T-helper 2 cell treated with Interferon-gamma antibody and Interleukin-4, amounts not matched to agents 5 μg/mL and 100 μg/mL, for 36 hours (primary cell): ENCODE measurements at regions not wholly inside any gene's neighbourhood (a gene's known extent, or its start where the extent isn't known, plus 50 kb on each side); places are given as distances from the start of the nearest gene placed in this dataset.

Experiments used
- DNase-seq: peaks from one replicate; pipeline ENCODE4 v3.0.0; 2021; ENCODE audit warnings: low spot score
- H3K27ac Mint-ChIP-seq: one replicate; pipeline ENCODE4 v1.8.0; 2021; ENCODE audit warnings: mild to moderate bottlenecking, mixed read lengths
- H3K27me3 Mint-ChIP-seq: one replicate; pipeline ENCODE4 v1.8.0; 2021; ENCODE audit warnings: low read depth, mixed read lengths
- H3K36me3 Mint-ChIP-seq: one replicate; pipeline ENCODE4 v1.8.0; 2021; ENCODE audit warnings: low read depth, mixed read lengths
- H3K4me1 Mint-ChIP-seq: one replicate; pipeline ENCODE4 v1.8.0; 2021; ENCODE audit warnings: low read depth, mixed read lengths
- H3K4me3 Mint-ChIP-seq: one replicate; pipeline ENCODE4 v1.8.0; 2022; ENCODE audit warnings: mild to moderate bottlenecking, moderate library complexity, mixed read lengths
- H3K9me3 Mint-ChIP-seq: one replicate; pipeline ENCODE4 v1.8.0; 2021; ENCODE audit warnings: mixed read lengths

DNA sequence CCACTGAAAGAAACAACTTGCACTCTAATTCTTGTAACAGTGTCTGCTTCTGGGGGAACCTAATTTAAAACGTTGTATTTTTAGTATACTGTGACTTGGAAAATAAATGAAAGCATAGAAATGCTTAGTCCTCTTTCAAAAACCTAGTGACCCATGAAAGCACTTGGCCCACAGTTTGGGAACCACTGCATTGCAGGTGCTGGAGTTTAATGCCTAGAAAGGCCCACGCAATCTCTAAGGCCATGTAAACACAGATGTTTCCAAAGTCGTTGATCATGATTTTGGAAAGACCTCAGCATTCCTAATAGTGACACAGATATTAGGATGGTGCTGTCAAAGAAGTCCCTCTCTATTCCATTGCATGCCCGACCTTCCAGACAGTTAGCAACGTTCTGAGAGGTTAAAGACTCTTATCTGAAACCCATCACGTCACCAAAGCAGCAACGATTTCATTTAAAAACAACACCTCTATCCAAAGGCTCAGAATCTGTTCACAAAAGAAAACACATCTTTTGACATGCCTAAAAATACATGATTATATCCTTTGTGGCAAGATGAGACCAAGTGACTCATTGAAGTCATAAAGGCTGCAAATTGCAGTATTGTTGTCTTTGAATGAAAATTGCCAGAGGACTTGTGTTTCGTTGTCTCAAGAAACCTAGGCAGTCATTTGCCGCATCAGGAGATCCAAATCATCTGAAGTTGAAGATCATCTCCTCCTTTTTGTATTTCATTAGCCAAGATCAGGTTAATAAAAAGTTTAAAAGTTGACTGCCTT is 328.0 kb upstream of the ZNF507 start:
- no peaks in the 10 kb centered on the region for H3K27me3 Mint-ChIP-seq
- no peak overlapping the region for H3K4me3 Mint-ChIP-seq
- H3K9me3 Mint-ChIP-seq = no peaks in the 10 kb centered on the region
- DNase-seq = no peak
- no peaks in the 10 kb centered on the region for H3K4me1 Mint-ChIP-seq
- no peaks in the 10 kb centered on the region for H3K36me3 Mint-ChIP-seq
- no peak overlapping the region for H3K27ac Mint-ChIP-seq

GRCh38 chr19:32018014-32018413 is 327.4 kb upstream of the ZNF507 start:
- Mint-ChIP-seq H3K9me3 (peaks cover 2% of the 10 kb centered on the region), H3K27ac (no peak overlapping the region), H3K4me1 (no peaks in the 10 kb centered on the region), H3K27me3 (no peaks in the 10 kb centered on the region), H3K36me3 (no peaks in the 10 kb centered on the region), H3K4me3 (no peak overlapping the region)
- DNase-seq = no peak

DNA sequence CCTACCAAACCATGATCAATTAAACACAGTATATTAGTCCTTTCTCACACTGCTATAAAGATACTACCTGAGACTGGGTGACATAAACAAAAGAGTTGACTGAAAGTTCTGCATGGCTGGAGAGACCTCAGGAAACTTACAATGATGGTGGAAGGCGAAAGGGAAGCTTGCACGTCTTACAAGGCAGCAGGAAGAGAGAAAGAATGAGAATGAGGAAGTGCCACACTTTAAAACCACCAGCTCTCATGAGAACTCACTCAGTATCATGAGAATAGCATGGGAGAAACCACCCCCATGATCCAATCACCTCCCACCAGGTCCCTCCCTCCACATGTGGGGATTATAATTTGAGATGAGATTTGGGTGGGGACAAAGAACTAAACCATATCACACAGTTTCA is 324.9 kb upstream of the ZNF507 start:
- Mint-ChIP-seq H3K4me1 (no peaks in the 10 kb centered on the region), H3K27me3 (no peaks in the 10 kb centered on the region), H3K36me3 (no peaks in the 10 kb centered on the region), H3K4me3 (no peak overlapping the region), H3K27ac (no peak overlapping the region), H3K9me3 (peaks cover 6% of the 10 kb centered on the region)
- DNase-seq = no peak

GRCh38 chr19:32022044-32022640 is 323.3 kb upstream of the ZNF507 start:
- H3K4me3 Mint-ChIP-seq = no peak overlapping the region
- no peak overlapping the region for H3K27ac Mint-ChIP-seq
- H3K36me3 Mint-ChIP-seq = no peaks in the 10 kb centered on the region
- DNase-seq = no peak
- no peaks in the 10 kb centered on the region for H3K27me3 Mint-ChIP-seq
- H3K9me3 Mint-ChIP-seq = peaks cover 18% of the 10 kb centered on the region
- H3K4me1 Mint-ChIP-seq = no peaks in the 10 kb centered on the region

DNA sequence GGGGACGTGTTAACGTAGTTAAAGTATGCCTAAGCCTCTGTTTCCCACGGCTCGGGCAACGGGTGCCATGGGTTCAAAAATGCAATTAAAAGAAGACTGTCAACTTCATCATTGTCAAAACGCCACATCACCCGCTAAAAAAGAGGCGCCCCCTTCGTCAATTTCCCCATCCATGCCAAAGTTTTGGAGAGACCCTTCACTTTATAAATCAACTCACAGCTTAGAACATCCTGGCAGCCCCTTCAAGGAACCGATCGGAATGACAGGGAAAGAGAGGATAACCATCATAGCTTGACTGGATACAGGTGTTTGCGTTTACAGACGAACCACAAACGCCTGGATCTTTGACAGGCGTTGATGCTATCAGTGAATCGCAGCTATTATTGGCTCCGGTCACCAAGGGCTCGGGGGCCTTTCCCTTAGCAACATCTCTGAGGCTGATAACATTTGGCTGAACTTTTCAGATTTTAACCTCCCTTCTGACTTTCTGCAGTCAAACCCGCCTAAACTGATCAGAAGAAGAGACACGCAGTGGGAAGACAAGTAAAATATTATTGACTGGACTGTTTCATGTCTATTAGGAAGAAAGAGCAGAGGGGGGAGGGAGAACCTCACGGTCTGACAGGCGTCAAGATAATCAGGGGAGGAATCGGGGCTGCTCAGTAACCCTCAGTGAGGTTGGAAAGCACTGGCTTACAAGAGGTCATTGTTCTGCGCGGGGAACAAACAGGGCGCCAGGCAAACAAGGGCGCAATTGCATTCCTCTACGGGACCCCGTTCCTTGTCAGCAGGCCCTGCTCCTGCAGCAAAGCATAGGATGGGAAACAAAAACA is 322.5 kb upstream of the ZNF507 start:
- H3K4me1 Mint-ChIP-seq = no peaks in the 10 kb centered on the region

DNA sequence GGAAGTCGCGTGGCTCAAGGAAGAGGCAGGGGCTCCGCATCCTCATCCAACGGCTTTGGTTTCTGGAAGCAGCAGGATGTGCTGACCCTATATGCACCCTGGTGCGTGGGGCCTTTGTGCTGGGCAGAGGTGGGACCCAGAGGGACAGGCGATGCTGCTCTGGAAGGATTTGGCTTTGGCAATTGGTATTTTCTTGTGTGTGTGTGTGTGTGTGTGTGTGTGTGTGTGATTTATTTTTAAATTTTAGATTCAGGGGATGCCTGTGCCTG is 321.9 kb upstream of the ZNF507 start:
- H3K36me3 Mint-ChIP-seq = no peaks in the 10 kb centered on the region
- DNase-seq = no peak
- H3K4me3 Mint-ChIP-seq = no peak overlapping the region
- H3K27me3 Mint-ChIP-seq = no peaks in the 10 kb centered on the region
- H3K4me1 Mint-ChIP-seq = no peaks in the 10 kb centered on the region
- H3K27ac Mint-ChIP-seq = no peak overlapping the region
- H3K9me3 Mint-ChIP-seq = peaks cover 21% of the 10 kb centered on the region

More for the DNA sequence above, 322.5 kb upstream of the ZNF507 start:
- Mint-ChIP-seq H3K4me3 (no peak overlapping the region), H3K36me3 (no peaks in the 10 kb centered on the region), H3K27ac (no peak overlapping the region), H3K27me3 (no peaks in the 10 kb centered on the region), H3K9me3 (peaks cover 21% of the 10 kb centered on the region)
- no peak for DNase-seq

DNA sequence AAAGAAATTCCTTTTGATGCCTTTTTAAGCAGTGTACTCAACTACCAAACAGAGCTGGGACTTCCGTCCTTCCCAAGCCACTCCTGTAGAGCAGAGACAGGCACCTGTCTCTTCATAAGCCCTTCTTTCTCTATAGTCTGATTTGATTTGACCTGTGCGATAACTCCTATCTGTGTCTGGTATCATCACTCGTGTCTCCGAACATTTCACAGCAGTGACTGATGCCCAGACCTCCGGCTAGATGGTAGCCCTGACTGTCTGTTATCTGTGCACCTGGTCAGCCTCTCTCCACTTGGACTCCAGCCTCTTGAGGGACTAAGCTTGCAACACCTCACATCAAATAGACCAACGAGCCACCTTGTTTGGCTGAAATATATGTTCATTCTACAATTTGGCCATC is 316.2 kb upstream of the ZNF507 start:
- Mint-ChIP-seq H3K36me3 (no peaks in the 10 kb centered on the region), H3K27ac (no peak overlapping the region), H3K4me3 (no peak overlapping the region), H3K9me3 (peaks cover 21% of the 10 kb centered on the region), H3K4me1 (no peaks in the 10 kb centered on the region), H3K27me3 (no peaks in the 10 kb centered on the region)
- no peak for DNase-seq

GRCh38 chr19:32032561-32032960 is 312.8 kb upstream of the ZNF507 start:
- Mint-ChIP-seq H3K27me3 (no peaks in the 10 kb centered on the region), H3K9me3 (peaks cover 5% of the 10 kb centered on the region), H3K4me1 (no peaks in the 10 kb centered on the region), H3K27ac (no peak overlapping the region), H3K36me3 (no peaks in the 10 kb centered on the region), H3K4me3 (no peak overlapping the region)
- DNase-seq = no peak

- H3K36me3 Mint-ChIP-seq = no peaks in the 10 kb centered on the region
- peaks cover 7% of the 10 kb centered on the region for H3K27me3 Mint-ChIP-seq
- no peak for DNase-seq
- no peaks in the 10 kb centered on the region for H3K9me3 Mint-ChIP-seq
- no peak overlapping the region for H3K4me3 Mint-ChIP-seq
- no peaks in the 10 kb centered on the region for H3K4me1 Mint-ChIP-seq
- no peak overlapping the region for H3K27ac Mint-ChIP-seq
These were observed 309.8 kb upstream of the ZNF507 start for GRCh38 chr19:32035626-32036025.

DNA sequence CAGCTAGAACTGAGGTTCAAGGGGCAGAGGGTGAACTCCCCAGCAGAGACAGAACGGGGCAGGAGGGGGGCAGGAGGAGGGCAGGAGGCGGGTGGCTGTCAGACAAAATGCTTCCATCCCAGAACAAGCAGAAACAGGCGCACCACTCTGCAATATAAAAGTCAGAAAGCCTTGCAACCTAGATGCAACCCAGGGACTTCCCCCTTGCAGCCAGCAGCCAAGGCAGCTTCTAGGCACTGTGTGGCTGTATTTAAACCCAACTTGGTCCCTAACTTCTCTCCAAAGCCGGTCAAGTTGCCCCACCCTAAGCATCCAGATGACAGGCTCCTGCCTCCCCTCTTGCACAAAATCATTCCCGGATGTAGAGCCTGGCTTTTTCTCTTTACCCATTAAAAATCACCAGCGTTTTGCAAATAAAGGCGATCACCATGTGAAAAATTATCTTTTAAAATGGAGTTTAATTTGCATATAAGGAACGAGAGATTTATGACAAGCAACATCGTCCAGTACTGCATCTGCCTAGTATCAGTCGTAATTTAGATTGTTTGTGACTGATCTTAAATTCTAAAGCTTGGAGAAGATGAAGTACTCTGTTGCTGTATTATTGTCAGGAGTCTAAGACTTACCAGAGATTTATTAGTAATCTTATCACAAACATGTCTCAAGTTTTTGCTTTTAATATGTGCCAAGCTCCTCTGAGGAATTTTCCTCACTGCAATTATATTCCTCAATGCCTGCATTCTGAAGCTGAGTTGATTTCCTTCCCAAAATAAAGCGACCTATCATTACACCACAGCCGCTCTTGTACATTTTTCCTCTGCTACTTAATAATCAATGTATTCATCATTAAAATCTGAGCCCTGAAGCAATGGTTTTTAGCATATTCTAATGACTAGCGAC is 307.1 kb upstream of the ZNF507 start:
- Mint-ChIP-seq H3K27me3 (peaks cover 14% of the 10 kb centered on the region), H3K4me1 (no peaks in the 10 kb centered on the region), H3K9me3 (no peaks in the 10 kb centered on the region), H3K27ac (no peak overlapping the region), H3K36me3 (no peaks in the 10 kb centered on the region), H3K4me3 (no peak overlapping the region)
- no peak for DNase-seq

GRCh38 chr19:32038961-32039360 is 306.4 kb upstream of the ZNF507 start:
- Mint-ChIP-seq H3K4me1 (no peaks in the 10 kb centered on the region), H3K36me3 (no peaks in the 10 kb centered on the region), H3K27me3 (peaks cover 14% of the 10 kb centered on the region), H3K27ac (no peak overlapping the region), H3K9me3 (no peaks in the 10 kb centered on the region), H3K4me3 (no peak overlapping the region)
- no peak for DNase-seq

DNA sequence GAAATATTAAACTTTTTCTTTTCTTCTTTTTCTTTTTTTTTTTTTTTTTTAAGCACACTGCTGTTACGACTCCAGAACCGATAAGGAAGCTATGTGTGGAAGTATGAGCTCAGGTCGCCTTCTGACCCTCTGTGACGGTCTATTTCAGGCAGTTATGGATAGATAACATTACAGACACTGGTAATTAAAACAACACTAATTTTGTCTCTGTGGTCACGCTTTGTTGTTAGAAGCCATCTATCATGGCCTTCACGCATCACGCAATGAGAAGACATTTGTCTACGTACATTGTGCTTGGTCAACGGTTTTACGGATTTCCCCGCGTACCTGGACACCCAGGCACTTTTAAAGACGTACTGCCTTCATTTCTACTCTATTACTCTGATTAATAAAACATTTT is 306.0 kb upstream of the ZNF507 start:
- no peak overlapping the region for H3K4me3 Mint-ChIP-seq

DNA sequence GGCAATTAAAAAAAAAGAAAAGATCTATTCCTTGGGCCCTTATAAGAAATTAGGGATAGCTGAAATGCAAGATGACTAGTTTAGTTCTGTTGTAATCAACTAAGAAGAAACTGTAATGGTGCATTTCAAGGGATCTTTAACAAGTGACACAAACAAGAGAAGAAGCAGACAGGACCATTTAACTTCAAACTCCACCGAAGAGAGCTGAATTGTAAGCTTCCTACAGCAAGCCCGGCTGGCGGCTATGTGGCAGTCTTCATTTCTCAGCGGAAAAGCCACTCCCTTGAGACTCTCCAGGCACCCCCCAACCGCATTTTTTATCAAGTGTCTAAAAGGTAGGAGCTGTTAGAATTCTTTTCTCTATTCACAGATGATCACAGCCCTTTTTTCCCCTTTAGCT is 305.2 kb upstream of the ZNF507 start:
- H3K27me3 Mint-ChIP-seq = peaks cover 14% of the 10 kb centered on the region

More for the DNA sequence above, 306.0 kb upstream of the ZNF507 start:
- Mint-ChIP-seq H3K27me3 (peaks cover 14% of the 10 kb centered on the region), H3K36me3 (no peaks in the 10 kb centered on the region), H3K4me1 (no peaks in the 10 kb centered on the region), H3K27ac (no peak overlapping the region), H3K9me3 (no peaks in the 10 kb centered on the region)
- DNase-seq = no peak

More for the DNA sequence above, 305.2 kb upstream of the ZNF507 start:
- Mint-ChIP-seq H3K4me1 (no peaks in the 10 kb centered on the region), H3K4me3 (no peak overlapping the region), H3K9me3 (no peaks in the 10 kb centered on the region), H3K36me3 (no peaks in the 10 kb centered on the region), H3K27ac (no peak overlapping the region)
- DNase-seq = no peak
